ENCODE measurements at regions not wholly inside any gene's neighbourhood (a gene's known extent, or its start where the extent isn't known, plus 50 kb on each side); places are given as distances from the start of the nearest gene placed in this dataset.

DNA sequence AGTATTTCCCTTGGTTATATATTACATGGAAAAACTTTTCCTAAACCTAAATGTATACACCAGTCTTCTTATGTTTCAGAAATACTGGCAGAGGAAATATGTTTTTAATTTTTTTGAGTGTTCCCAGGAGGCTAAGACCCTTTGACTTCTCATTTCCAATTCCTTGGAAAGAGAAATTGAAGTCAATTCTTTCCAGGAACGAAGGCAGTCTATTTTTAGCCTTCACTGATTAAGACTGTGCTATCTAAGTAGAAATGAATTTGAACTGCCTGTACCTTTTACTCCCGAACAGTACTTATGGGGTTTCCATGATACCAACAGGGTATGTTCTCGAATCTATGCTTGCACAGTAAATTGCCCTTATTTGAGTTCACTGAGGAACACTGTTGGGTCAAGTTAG is 340.3 kb upstream of the CD180 start:
- H3K4me1 ChIP-seq: no peaks in the 10 kb centered on the region
- TF ChIP-seq, protein P1, sequence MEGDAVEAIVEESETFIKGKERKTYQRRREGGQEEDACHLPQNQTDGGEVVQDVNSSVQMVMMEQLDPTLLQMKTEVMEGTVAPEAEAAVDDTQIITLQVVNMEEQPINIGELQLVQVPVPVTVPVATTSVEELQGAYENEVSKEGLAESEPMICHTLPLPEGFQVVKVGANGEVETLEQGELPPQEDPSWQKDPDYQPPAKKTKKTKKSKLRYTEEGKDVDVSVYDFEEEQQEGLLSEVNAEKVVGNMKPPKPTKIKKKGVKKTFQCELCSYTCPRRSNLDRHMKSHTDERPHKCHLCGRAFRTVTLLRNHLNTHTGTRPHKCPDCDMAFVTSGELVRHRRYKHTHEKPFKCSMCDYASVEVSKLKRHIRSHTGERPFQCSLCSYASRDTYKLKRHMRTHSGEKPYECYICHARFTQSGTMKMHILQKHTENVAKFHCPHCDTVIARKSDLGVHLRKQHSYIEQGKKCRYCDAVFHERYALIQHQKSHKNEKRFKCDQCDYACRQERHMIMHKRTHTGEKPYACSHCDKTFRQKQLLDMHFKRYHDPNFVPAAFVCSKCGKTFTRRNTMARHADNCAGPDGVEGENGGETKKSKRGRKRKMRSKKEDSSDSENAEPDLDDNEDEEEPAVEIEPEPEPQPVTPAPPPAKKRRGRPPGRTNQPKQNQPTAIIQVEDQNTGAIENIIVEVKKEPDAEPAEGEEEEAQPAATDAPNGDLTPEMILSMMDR (IDR thresholded peaks at IDR 0.05): no peak
- H3K27ac ChIP-seq: no peak overlapping the region
- no peak overlapping the region for H3K4me3 ChIP-seq
- H3K36me3 ChIP-seq: no peaks in the 10 kb centered on the region
- no peak for DNase-seq
- intact Hi-C loops (cut with DNase I): no loop called here
- H3K27me3 ChIP-seq: no peaks in the 10 kb centered on the region
- H3K9me3 ChIP-seq: no peaks in the 10 kb centered on the region
- no peak overlapping the region for H3K9ac ChIP-seq (ENCODE audit: low read depth in 2 of 2, low read length in 2 of 2)

DNA sequence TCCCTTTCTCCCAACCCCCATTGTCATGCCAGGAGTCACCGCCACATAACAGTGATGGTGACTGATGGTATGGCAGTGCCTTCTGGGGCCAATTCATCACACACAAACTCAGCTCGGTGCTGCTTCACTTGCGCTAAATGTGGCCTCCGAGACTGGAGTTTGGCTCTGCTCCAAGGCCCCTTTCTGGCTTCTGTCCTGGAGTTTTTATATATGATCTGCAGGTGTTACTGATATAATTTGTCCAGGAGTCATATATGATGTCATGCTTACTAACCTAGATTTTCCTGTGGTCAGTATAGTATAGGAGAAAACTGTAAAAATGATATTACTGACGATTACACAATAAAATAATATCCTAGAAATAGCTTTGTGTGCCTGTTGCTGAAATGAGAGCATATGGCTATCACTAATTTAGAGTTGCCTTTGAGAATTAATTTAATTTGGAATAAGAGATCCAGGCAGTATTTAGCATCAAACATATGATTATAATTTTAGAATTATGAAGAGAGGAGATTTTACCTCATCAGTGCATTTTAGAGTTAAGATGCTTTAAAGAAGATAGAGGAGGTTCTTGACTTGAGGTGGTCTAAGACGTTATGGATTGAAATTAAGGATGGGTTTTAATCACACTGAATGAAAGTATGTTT is 334.1 kb upstream of the CD180 start:
- no peaks in the 10 kb centered on the region for H3K36me3 ChIP-seq
- no peak for DNase-seq
- H3K4me3 ChIP-seq: no peak overlapping the region
- no peaks in the 10 kb centered on the region for H3K4me1 ChIP-seq
- no peak overlapping the region for H3K9ac ChIP-seq (ENCODE audit: low read depth in 2 of 2, low read length in 2 of 2)
- TF ChIP-seq, protein P1 (IDR thresholded peaks at IDR 0.05): no peak
- no peaks in the 10 kb centered on the region for H3K27me3 ChIP-seq
- H3K27ac ChIP-seq: no peak overlapping the region
- intact Hi-C loops (cut with DNase I): no loop called here
- no peaks in the 10 kb centered on the region for H3K9me3 ChIP-seq

DNA sequence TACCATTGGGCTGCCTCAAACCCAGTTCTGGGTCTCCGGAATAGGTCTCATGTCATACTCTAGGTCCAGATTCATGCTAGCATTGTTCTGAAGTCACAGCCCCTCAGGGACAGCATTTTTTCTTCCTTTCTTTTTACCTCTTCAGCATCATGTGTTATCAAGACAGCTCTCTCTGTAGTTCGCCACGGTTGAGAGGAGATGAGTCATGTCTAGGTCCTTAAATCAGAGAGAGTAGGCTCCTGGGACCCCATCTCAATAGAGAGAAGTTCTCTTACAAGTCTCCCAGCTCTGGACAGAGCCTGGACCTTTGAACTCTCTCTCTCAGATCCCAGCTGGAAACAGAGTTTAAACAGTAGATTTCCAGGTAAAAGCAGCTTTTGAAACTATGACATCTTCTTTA is 332.4 kb upstream of the CD180 start:
- Histone ChIP-seq H3K4me1 (no peaks in the 10 kb centered on the region), H3K4me3 (no peak overlapping the region), H3K9ac (ENCODE audit: low read depth in 2 of 2, low read length in 2 of 2) (no peak overlapping the region), H3K36me3 (no peaks in the 10 kb centered on the region), H3K9me3 (no peaks in the 10 kb centered on the region), H3K27me3 (no peaks in the 10 kb centered on the region), H3K27ac (no peak overlapping the region)
- DNase-seq: no peak
- intact Hi-C loops (cut with DNase I): no loop called here
- TF ChIP-seq, protein P1 (IDR thresholded peaks at IDR 0.05): no peak

DNA sequence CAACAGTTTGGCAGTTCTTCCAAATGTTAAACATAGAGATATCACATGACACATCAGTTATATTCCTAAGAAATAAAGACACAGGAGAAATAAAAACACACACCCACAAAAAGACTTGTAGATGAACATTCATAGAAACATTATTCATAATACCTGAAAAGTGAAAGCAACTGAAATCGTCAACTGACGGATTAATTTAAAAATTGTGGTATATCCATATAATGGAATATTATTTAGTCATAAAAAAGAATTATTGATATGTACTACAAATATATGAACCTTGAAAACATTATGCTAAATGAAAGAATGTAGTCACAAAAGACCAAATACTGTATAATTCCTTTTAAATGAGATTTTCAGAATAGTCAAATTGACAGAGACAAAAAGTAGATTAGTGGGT is 330.2 kb upstream of the CD180 start:
- no peak for DNase-seq
- intact Hi-C loops (cut with DNase I): no loop called here
- TF ChIP-seq, protein P1 (IDR thresholded peaks at IDR 0.05): no peak

DNA sequence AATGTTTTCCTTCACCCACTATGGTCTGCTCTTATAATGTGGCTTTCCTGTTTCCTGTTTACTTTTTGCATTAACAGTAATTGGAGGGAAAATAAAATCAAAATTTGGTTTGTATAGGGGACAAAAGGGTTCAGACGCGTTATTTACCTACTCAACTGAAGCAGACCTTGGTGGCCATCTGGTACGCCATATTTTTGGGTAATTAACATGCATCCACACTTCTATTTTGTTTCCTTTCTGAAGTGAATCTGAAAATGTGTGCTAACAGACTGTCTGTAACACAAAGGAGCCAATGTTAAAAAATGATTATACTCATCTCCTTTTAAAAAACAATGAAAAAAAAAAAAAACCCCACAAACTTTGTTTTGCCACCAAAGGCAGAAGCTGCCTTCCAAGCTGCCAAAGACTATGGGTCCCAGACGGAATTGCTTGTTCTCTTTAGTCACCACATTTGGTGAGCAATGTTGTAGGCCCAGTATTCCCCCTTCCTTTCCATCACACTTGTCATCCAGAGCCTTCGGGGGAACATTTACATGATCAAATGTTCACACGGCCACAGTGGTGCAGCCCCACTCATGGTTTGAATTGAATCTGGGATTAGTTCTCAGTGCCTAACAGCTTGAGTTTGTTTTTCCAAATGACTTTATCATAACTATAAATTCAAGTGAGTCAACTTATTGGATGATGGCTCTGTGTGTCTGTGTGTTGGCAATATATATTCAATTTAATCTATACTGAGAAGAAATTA is 323.7 kb upstream of the CD180 start:
- no peak overlapping the region for H3K4me3 ChIP-seq
- H3K9me3 ChIP-seq: no peaks in the 10 kb centered on the region
- H3K4me1 ChIP-seq: no peaks in the 10 kb centered on the region
- no peak overlapping the region for H3K9ac ChIP-seq (ENCODE audit: low read depth in 2 of 2, low read length in 2 of 2)
- H3K36me3 ChIP-seq: no peaks in the 10 kb centered on the region
- no peaks in the 10 kb centered on the region for H3K27me3 ChIP-seq
- intact Hi-C loops (cut with DNase I): no loop called here
- DNase-seq: no peak
- TF ChIP-seq, protein P1 (IDR thresholded peaks at IDR 0.05): no peak
- H3K27ac ChIP-seq: no peak overlapping the region

More for the DNA sequence above, 330.2 kb upstream of the CD180 start:
- Histone ChIP-seq H3K27ac (no peak overlapping the region), H3K4me1 (no peaks in the 10 kb centered on the region), H3K4me3 (no peak overlapping the region), H3K9me3 (no peaks in the 10 kb centered on the region), H3K27me3 (no peaks in the 10 kb centered on the region), H3K36me3 (no peaks in the 10 kb centered on the region), H3K9ac (ENCODE audit: low read depth in 2 of 2, low read length in 2 of 2) (no peak overlapping the region)
